ENCODE measurements at regions not wholly inside any gene's neighbourhood (a gene's known extent, or its start where the extent isn't known, plus 50 kb on each side); places are given as distances from the start of the nearest gene placed in this dataset.

GRCh38 chr12:107374161-107374840 lies 281.0 kb upstream of the CRY1 start:
- Histone ChIP-seq H3K27me3 (ENCODE audit: insufficient read depth, low read length) (no peaks in the 10 kb centered on the region), H4K20me1 (ENCODE audit: insufficient read depth, low read length) (no peaks in the 10 kb centered on the region), H3K36me3 (ENCODE audit: insufficient read depth, low read length) (no peaks in the 10 kb centered on the region), H3K27ac (ENCODE audit: low read depth, low read length, poor library complexity, severe bottlenecking) (no peak overlapping the region), H3K9me3 (ENCODE audit: low read length) (no peaks in the 10 kb centered on the region), H3K9ac (ENCODE audit: low read length) (no peak overlapping the region), H2AFZ (ENCODE audit: low read length) (no peak overlapping the region), H3K79me2 (ENCODE audit: insufficient read depth, low read length) (no peaks in the 10 kb centered on the region), H3K4me1 (ENCODE audit: insufficient read depth, low read length, severe bottlenecking) (no peaks in the 10 kb centered on the region), H3K9me2 (ENCODE audit: low read depth, low read length) (no peaks in the 10 kb centered on the region), H3K4me2 (ENCODE audit: low read length) (no peak overlapping the region), H3K4me3 (ENCODE audit: low read depth, low read length, poor library complexity, severe bottlenecking) (no peak overlapping the region), H3F3A (ENCODE audit: insufficient read depth, low read length) (no peaks in the 10 kb centered on the region)
- no peak for TF ChIP-seq EZH2 (IDR thresholded peaks at IDR 0.05; ENCODE audit: borderline replicate concordance, low read length)
- no peak for TF ChIP-seq CTCF (IDR thresholded peaks at IDR 0.05; ENCODE audit: low read length)

GRCh38 chr12:107375231-107375630 lies 281.9 kb upstream of the CRY1 start:
- H3K27me3 ChIP-seq (ENCODE audit: insufficient read depth, low read length) = no peaks in the 10 kb centered on the region
- H3K79me2 ChIP-seq (ENCODE audit: insufficient read depth, low read length) = no peaks in the 10 kb centered on the region
- H3K9me3 ChIP-seq (ENCODE audit: low read length) = no peaks in the 10 kb centered on the region
- H3F3A ChIP-seq (ENCODE audit: insufficient read depth, low read length) = no peaks in the 10 kb centered on the region
- no peak overlapping the region for H3K27ac ChIP-seq (ENCODE audit: low read depth, low read length, poor library complexity, severe bottlenecking)
- H4K20me1 ChIP-seq (ENCODE audit: insufficient read depth, low read length) = no peaks in the 10 kb centered on the region
- no peak overlapping the region for H3K9ac ChIP-seq (ENCODE audit: low read length)
- TF ChIP-seq CTCF (IDR thresholded peaks at IDR 0.05; ENCODE audit: low read length) = no peak
- TF ChIP-seq EZH2 (IDR thresholded peaks at IDR 0.05; ENCODE audit: borderline replicate concordance, low read length) = no peak
- H3K4me2 ChIP-seq (ENCODE audit: low read length) = no peak overlapping the region
- H3K4me1 ChIP-seq (ENCODE audit: insufficient read depth, low read length, severe bottlenecking) = no peaks in the 10 kb centered on the region
- H3K36me3 ChIP-seq (ENCODE audit: insufficient read depth, low read length) = no peaks in the 10 kb centered on the region
- H2AFZ ChIP-seq (ENCODE audit: low read length) = no peak overlapping the region
- no peaks in the 10 kb centered on the region for H3K9me2 ChIP-seq (ENCODE audit: low read depth, low read length)
- no peak overlapping the region for H3K4me3 ChIP-seq (ENCODE audit: low read depth, low read length, poor library complexity, severe bottlenecking)

- Histone ChIP-seq H3K36me3 (ENCODE audit: insufficient read depth, low read length) (no peaks in the 10 kb centered on the region), H3K4me3 (ENCODE audit: low read depth, low read length, poor library complexity, severe bottlenecking) (no peak overlapping the region), H3K9ac (ENCODE audit: low read length) (no peak overlapping the region), H3K4me1 (ENCODE audit: insufficient read depth, low read length, severe bottlenecking) (no peaks in the 10 kb centered on the region), H3K79me2 (ENCODE audit: insufficient read depth, low read length) (no peaks in the 10 kb centered on the region), H4K20me1 (ENCODE audit: insufficient read depth, low read length) (no peaks in the 10 kb centered on the region), H3K27ac (ENCODE audit: low read depth, low read length, poor library complexity, severe bottlenecking) (no peak overlapping the region), H3K4me2 (ENCODE audit: low read length) (no peak overlapping the region), H3K9me2 (ENCODE audit: low read depth, low read length) (no peaks in the 10 kb centered on the region), H2AFZ (ENCODE audit: low read length) (no peak overlapping the region), H3K9me3 (ENCODE audit: low read length) (no peaks in the 10 kb centered on the region), H3K27me3 (ENCODE audit: insufficient read depth, low read length) (no peaks in the 10 kb centered on the region), H3F3A (ENCODE audit: insufficient read depth, low read length) (no peaks in the 10 kb centered on the region)
- TF ChIP-seq CTCF (IDR thresholded peaks at IDR 0.05; ENCODE audit: low read length) = no peak
- no peak for TF ChIP-seq EZH2 (IDR thresholded peaks at IDR 0.05; ENCODE audit: borderline replicate concordance, low read length)
Measured at GRCh38 chr12:107377596-107378385, 284.4 kb upstream of the CRY1 start.

All from OCI-LY1 (cell line).